ENCODE measurements at regions not wholly inside any gene's neighbourhood (a gene's known extent, or its start where the extent isn't known, plus 50 kb on each side); places are given as distances from the start of the nearest gene placed in this dataset.
"Not testable (repeated sequence)": the region's sequence is repeated elsewhere in the genome, so short reads cannot be mapped to it uniquely, and the experiment has no call there.

DNA sequence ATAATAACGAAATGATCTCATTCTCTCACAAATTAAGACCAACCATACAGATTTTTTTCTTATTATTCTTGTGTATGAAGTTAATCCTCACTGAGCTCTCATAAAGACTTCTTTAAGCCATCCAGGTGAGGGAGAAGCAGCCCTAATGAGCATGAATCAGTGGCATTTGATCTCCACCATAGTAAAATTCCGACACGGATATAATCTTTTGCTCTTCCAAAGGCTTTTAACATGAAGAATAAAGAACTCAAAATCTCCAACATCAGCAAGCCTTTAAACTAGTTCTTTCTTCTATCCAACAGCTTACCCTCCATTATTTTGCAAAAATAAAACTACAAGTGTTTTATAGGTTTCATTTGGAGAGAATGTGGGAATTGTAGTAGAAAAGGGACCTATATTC lies 714.7 kb upstream of the NEGR1 start:
- TF ChIP-seq, protein P1, sequence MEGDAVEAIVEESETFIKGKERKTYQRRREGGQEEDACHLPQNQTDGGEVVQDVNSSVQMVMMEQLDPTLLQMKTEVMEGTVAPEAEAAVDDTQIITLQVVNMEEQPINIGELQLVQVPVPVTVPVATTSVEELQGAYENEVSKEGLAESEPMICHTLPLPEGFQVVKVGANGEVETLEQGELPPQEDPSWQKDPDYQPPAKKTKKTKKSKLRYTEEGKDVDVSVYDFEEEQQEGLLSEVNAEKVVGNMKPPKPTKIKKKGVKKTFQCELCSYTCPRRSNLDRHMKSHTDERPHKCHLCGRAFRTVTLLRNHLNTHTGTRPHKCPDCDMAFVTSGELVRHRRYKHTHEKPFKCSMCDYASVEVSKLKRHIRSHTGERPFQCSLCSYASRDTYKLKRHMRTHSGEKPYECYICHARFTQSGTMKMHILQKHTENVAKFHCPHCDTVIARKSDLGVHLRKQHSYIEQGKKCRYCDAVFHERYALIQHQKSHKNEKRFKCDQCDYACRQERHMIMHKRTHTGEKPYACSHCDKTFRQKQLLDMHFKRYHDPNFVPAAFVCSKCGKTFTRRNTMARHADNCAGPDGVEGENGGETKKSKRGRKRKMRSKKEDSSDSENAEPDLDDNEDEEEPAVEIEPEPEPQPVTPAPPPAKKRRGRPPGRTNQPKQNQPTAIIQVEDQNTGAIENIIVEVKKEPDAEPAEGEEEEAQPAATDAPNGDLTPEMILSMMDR (conservative IDR thresholded peaks at IDR 0.05; ENCODE audit: low read depth, low read length): no peak
- H3K4me3 ChIP-seq (ENCODE audit: low read depth, low read length): no peak overlapping the region

DNA sequence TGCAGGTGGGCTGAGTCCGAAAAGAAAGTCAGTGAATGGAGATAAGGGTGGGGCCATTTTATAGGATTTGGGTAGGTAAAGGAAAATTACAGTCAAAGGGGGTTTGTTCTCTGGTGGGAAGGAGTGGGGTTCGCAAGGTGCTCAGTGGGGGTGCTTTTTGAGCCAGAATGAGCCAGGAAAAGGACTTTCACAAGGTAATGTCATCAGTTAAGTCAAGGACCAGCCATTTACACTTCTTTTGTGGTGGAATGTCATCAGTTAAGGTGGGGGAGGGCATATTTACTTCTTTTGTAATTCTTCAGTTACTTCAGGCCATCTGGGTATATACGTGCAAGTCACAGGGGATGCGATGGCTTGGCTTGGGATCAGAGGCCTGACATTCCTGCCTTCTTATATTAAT lies 705.5 kb upstream of the NEGR1 start:
- H3K4me3 ChIP-seq (ENCODE audit: low read depth, low read length); DNase-seq (ENCODE audit: low read depth): not testable (repeated sequence)

More for the DNA sequence above, 714.7 kb upstream of the NEGR1 start:
- DNase-seq (ENCODE audit: low read depth): no peak

- TF ChIP-seq, protein P1 (conservative IDR thresholded peaks at IDR 0.05; ENCODE audit: low read depth, low read length): no peak
- no peak for DNase-seq (ENCODE audit: low read depth)
- H3K4me3 ChIP-seq (ENCODE audit: low read depth, low read length): no peak overlapping the region
Measured at GRCh38 chr1:72986591-72987290, 704.4 kb upstream of the NEGR1 start.

GRCh38 chr1:72985024-72985423 lies 702.7 kb upstream of the NEGR1 start:
- not testable (repeated sequence) for DNase-seq (ENCODE audit: low read depth); H3K4me3 ChIP-seq (ENCODE audit: low read depth, low read length)

GRCh38 chr1:72983011-72983410 lies 700.7 kb upstream of the NEGR1 start:
- DNase-seq (ENCODE audit: low read depth); H3K4me3 ChIP-seq (ENCODE audit: low read depth, low read length): not testable (repeated sequence)

GRCh38 chr1:72969461-72969860 lies 687.1 kb upstream of the NEGR1 start:
- no peak for DNase-seq (ENCODE audit: low read depth)
- TF ChIP-seq, protein P1 (conservative IDR thresholded peaks at IDR 0.05; ENCODE audit: low read depth, low read length): no peak

DNA sequence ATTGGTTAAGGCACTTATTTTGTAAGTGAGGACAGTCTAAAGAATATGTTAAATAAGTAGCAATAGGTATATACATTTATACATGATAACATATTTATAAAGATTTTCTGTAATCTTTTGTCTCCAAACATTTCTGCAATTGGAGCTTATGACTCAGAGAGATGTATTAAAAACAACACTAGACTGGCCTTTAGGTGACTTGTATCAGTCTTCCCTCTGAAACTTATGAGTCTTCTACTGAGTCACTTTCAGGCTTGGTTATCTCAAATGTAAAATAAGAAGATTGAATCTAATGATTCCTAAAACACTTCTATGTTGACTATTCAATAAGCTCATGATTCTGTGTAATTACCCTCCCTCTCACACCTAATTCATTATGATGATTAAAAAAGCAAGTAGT lies 672.6 kb upstream of the NEGR1 start:
- TF ChIP-seq, protein P1 (conservative IDR thresholded peaks at IDR 0.05; ENCODE audit: low read depth, low read length): no peak

More at GRCh38 chr1:72969461-72969860, 687.1 kb upstream of the NEGR1 start:
- no peak overlapping the region for H3K4me3 ChIP-seq (ENCODE audit: low read depth, low read length)

DNA sequence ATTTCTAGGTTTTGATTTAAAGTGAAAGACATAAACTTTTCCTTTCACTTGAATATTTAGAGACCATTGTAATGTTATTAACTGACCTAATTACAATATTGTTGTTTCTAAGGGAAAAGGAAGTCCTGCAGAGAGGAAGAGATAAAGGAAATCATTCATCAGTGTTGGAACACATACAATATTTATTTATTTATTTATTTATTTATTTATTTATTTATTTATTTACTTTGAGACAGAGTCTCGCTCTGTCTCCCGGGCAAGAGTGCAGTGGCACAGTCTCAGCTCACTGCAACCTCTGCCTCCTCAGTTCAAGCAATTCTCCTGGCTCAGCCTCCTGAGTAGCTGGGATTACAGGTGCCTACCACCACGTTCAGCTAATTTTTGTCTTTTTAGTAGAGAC lies 668.6 kb upstream of the NEGR1 start:
- not testable (repeated sequence) for DNase-seq (ENCODE audit: low read depth); H3K4me3 ChIP-seq (ENCODE audit: low read depth, low read length)

More for the DNA sequence above, 672.6 kb upstream of the NEGR1 start:
- H3K4me3 ChIP-seq (ENCODE audit: low read depth, low read length): no peak overlapping the region
- DNase-seq (ENCODE audit: low read depth): no peak

DNA sequence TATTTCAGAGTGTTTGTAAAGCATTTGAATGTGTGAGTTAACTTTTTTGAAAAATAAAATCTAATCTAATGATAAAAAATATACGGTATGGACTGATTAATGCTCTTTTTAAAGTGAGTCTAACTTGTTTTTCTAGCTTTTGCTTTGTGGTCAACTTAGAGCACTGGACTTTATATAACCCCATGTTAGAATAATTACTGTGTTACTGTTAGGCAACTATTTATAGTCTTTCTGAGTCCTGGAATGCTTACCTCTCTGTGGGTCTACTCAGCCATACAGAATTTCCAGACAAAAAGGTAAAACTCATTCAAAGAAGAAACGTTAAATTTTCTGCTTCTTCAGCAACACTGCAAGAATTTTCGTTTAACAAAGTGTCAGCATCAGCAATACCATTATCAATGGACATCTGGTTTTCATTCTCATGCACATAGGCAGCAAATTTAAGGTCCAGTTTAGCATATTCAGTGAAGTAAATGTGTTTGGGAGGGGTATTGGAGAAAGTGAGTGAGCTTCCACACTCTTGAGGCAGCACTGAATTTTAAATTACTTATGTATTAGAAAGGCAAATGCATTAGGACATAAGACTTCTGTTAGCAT lies 664.7 kb upstream of the NEGR1 start:
- peak; percentile 1 for DNase-seq (ENCODE audit: low read depth)
- H3K4me3 ChIP-seq (ENCODE audit: low read depth, low read length): no peak overlapping the region
- TF ChIP-seq, protein P1 (conservative IDR thresholded peaks at IDR 0.05; ENCODE audit: low read depth, low read length): no peak
